GM19043 (cell line): ENCODE measurements at regions not wholly inside any gene's neighbourhood (a gene's known extent, or its start where the extent isn't known, plus 50 kb on each side); places are given as distances from the start of the nearest gene placed in this dataset.

Experiments used
- ATAC-seq: cut with Tn5 transposase; IDR thresholded peaks from one replicate; pipeline ENCODE4 v1.9.1; 2021; ENCODE audit warnings: low read depth; ENCODE audit not compliant: unreplicated experiment

DNA sequence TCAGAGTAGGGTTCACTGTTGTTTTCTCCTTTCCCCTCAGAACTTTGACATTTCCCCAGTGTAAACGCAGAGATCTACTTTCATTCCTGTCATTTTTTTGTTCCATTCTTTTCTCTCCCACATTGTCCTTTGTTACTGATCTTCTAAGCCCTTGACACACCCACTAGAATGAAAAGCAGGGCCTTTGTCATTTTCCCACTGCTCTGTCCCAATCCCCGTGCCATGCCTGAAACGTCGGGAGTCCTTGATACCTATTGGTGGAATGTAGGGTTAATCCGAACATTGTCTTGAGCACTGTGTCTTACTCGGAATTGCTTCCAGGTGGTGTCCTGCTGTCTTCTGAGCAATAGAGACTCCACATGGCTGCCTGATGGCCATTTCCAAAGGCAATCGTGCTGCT, 887.1 kb upstream of the FRG1 start:
- no peak for ATAC-seq

DNA sequence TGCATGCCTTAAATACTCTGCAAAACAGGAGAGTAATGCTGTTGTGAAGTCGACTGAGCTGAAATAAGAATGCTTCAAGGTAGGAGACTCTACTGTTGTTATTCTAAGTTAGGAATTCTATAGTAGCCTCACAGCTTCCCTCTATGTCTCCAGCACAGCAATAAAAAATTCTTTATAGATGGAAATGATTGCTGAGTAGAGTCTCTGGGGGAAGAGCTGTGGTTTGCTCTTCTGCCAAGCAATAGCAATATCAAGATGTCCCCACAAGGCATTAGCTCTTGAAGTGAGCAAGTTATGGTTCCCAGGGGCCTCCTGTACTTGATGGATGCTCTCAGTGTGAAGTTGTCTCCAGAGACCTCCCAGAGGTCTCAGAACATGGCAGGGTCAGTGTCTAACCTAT, 880.6 kb upstream of the FRG1 start:
- ATAC-seq: no peak

DNA sequence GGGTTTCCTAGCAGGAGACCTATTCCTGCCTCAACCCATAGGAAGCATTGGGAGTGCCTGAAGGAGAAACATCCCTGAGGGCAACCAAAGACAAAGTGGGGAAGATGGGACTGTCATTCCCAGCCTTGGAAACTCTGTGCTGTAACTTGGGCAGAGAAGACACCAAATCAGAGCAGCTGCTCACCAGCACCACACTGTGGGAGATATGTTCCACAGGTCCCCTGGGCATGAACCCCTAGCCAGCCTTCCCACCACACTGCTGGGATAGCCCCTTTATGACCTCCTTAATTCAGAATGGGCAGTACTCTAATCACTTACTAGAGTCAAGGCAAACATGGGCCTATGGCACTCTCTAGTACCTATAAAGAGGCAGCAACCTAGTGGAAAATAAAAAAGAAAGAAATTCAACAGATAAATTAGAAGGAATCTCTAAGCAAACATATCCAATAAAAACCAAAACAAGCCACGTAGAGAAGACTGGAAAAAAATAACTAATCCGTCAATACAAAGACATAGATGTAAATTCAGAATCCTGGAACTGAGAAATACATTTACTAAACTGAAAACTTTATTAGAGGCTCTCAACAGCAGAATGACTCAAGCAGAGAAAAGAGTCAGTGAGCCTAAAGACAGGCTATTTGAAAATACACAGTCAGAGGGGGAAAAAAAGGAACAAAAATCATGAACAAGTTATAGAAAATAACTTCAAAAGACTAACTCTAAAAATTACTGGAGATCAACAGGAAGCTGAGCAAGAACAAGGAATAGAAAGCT, 878.4 kb upstream of the FRG1 start:
- ATAC-seq: no peak

GRCh38 chr4:189069772-189070171, 870.9 kb upstream of the FRG1 start:
- no peak for ATAC-seq

- ATAC-seq: no peak
Observed at GRCh38 chr4:189071241-189071640, 869.4 kb upstream of the FRG1 start.

GRCh38 chr4:189073739-189074138, 866.9 kb upstream of the FRG1 start:
- ATAC-seq: no peak

- ATAC-seq: no peak
Observed at GRCh38 chr4:189081826-189082225, 858.8 kb upstream of the FRG1 start.

GRCh38 chr4:189083769-189084168, 856.9 kb upstream of the FRG1 start:
- no peak for ATAC-seq

- no peak for ATAC-seq
Observed at GRCh38 chr4:189084671-189085070, 856.0 kb upstream of the FRG1 start.

DNA sequence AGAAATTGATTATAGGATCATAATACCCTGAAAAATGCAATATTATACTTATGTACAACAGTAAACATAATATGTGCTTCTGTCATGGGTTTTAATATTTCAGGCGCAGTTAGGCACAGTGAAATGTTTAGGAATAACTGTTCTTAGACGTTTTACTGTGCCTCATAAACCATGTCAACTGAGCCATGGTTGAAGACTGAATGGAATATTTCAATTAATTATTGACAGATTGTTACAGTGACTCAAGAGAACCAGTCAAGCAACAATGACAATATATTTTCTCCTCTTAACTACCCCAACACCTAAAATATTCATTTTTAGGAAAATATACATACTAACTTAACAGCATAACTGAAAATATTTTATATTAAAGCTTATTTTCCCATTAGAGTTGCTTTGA, 852.7 kb upstream of the FRG1 start:
- no peak for ATAC-seq

DNA sequence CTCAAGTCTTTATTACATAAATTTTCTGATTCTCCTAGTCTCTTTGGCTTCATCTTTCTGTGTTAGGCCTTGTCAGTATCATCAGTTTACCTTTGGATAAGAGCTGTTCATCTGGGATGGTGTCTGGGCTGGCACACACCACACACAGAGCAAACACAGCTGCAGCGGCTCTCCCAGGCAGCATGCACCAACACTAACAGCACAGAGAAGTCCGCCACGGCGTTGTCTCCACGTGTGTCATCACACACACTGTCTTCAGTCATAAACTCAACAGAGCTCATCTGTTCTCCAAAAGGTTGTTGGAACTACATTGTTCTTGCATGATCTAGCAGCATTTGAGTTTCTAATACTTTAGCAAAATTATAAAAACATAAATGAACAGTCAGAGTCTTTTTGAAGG, 851.9 kb upstream of the FRG1 start:
- ATAC-seq: no peak

GRCh38 chr4:189090174-189090814, 850.4 kb upstream of the FRG1 start:
- ATAC-seq: no peak

DNA sequence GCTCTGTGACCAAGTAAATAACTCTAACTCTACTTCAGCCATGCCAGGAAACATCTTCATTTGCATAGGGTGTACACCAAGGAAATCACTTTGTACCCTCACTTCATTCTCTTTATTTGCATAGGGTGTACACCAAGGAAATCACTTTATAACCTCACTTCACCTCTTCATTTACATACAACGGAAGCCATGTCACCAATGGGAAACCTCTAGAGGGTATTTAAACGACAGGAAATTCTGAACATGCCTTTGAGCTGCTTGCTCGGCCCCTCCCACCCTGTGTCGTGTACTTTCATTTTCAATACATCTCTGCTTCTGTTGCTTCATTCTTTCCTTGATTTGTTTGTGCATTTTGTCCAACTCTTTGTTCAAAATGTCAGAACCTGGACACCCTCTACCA, 848.1 kb upstream of the FRG1 start:
- ATAC-seq: no peak

GRCh38 chr4:189096108-189096507, 844.6 kb upstream of the FRG1 start:
- ATAC-seq: no peak

- ATAC-seq: no peak
Observed at GRCh38 chr4:189096717-189097116, 844.0 kb upstream of the FRG1 start.

GRCh38 chr4:189098932-189099696, 841.6 kb upstream of the FRG1 start:
- ATAC-seq: no peak

GRCh38 chr4:189113389-189113888, 827.2 kb upstream of the FRG1 start:
- ATAC-seq: no peak

- no peak for ATAC-seq
Observed at GRCh38 chr4:189117426-189117825, 823.2 kb upstream of the FRG1 start.

GRCh38 chr4:189121336-189121735, 819.3 kb upstream of the FRG1 start:
- ATAC-seq: no peak

DNA sequence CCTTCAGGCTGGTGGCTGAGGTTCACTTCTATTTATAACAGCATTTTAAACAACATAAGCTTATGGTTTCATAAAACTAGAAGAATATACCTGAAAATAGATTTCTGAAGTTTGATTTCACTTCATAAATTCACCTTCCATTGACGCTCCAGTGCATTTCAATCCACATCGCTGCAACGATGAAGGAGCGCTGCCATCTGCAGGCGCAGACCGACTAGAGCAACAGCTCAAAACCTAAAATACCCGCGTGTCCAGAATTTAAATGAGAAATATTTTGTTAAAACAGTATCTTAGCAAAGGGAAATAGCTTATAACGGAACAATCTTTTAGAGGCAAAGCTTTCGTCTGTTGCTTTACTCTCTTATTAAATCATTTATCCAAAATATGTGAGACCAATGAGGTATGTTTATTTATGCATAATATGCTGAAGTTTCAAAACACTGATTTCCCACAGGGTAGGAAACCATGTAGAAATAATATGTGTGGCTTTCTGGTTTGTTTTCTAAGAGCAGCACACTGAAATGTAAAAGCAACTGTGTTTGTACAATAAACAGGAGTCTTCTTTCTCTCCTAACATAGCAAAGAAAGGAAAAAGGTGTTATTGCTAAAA, 816.4 kb upstream of the FRG1 start:
- ATAC-seq: no peak

GRCh38 chr4:189124791-189125190, 815.9 kb upstream of the FRG1 start:
- ATAC-seq: no peak
